HCT116 (cell line): ENCODE measurements at regions not wholly inside any gene's neighbourhood (a gene's known extent, or its start where the extent isn't known, plus 50 kb on each side); places are given as distances from the start of the nearest gene placed in this dataset.
A peak's percentile ranks its signal among the peaks of the same experiment; 100 is the strongest.

Experiments used
- ATAC-seq: fragments of 200-7000 bp; cut with Tn5 transposase; 2 replicates; pipeline ENCODE4 v1.9.1; 2020; ENCODE audit warnings: mild to moderate bottlenecking, moderate library complexity
- BruUV-seq: library from RNA; stranded (reverse); fragments of 400-500 nt; replicated peaks from 2 replicates; lab custom pipeline; 2021; lab: Mats Ljungman, UMichigan
- CTCF ChIA-PET: fragments of 300-600 bp; sonication (Branson Sonifier 250); formaldehyde crosslinking; loops from one replicate; lab custom pipeline; 2021; ENCODE audit warnings: antibody characterized with exemption; lab: Charles Lee
- POLR2A ChIA-PET: fragments of 300-600, 350-600 bp; sonication (Branson Sonifier 250); formaldehyde crosslinking; loops from one replicate; lab custom pipeline; 2021; ENCODE audit warnings: antibody characterized with exemption; lab: Charles Lee
- RAD21 ChIA-PET, 2 experiments: fragments of 300-600 bp; sonication (Branson Sonifier 250); formaldehyde crosslinking; loops; one replicate each; lab custom pipeline; 2023; ENCODE audit warnings: low total read pairs in 2 of 2; ENCODE audit not compliant: uncharacterized antibody in 2 of 2, unreplicated experiment in 2 of 2, low non-redundant PET in 1 of 2; lab: Charles Lee
- DNase-seq: peaks from one replicate; pipeline ENCODE4 v3.0.0-alpha.2; 2010; ENCODE audit warnings: low read depth, low spot score
- H2AFZ ChIP-seq: fragments of 200-600 bp; shearing (Covaris generic), sonication (generic); 2 replicates; pipeline ENCODE4 v1.6.1; 2017; ENCODE audit warnings: low read depth, mixed run types, mixed read lengths, antibody characterized with exemption, low read length; ENCODE audit not compliant: poor library complexity, severe bottlenecking
- H3K27ac ChIP-seq: 2 replicates; pipeline ENCODE4 v1.5.1; 2012; ENCODE audit warnings: low read depth, low read length
- H3K27me3 ChIP-seq: fragments of 200-600 bp; sonication (generic); 2 replicates; pipeline ENCODE4 v1.6.1; 2016; ENCODE audit warnings: mixed run types, low read length, mixed read lengths; ENCODE audit not compliant: insufficient read depth
- H3K36me3 ChIP-seq, 2 experiments: fragments of 200-500 bp in 1 of 2; fragments of 200-600 bp in 1 of 2; sonication (Bioruptor generic) in 1 of 2; sonication (generic) in 1 of 2; 2 replicates each; pipeline versions ENCODE4 v1.5.1 to v1.6.1; 2014 to 2016; ENCODE audit warnings: low read length in 2 of 2, inconsistent platforms in 1 of 2, mixed read lengths in 1 of 2, mixed run types in 1 of 2; ENCODE audit not compliant: insufficient read depth in 2 of 2, control insufficient read depth in 1 of 2
- H3K4me1 ChIP-seq, 2 experiments: fragments of 200-600 bp in 1 of 2; sonication (generic) in 1 of 2; 2 replicates each; pipeline versions ENCODE4 v1.5.1 to v1.6.1; 2012 to 2017; ENCODE audit warnings: low read length in 2 of 2, inconsistent platforms in 1 of 2, mild to moderate bottlenecking in 1 of 2, mixed read lengths in 1 of 2, mixed run types in 1 of 2, moderate library complexity in 1 of 2; ENCODE audit not compliant: insufficient read depth in 2 of 2, control insufficient read depth in 1 of 2
- H3K4me2 ChIP-seq: fragments of 200-600 bp; sonication (generic); 2 replicates; pipeline ENCODE4 v1.6.1; 2017; ENCODE audit warnings: mixed run types, low read length, mixed read lengths
- H3K4me3 ChIP-seq, 2 experiments: fragments of 200-600 bp in 1 of 2; sonication (generic) in 1 of 2; replicated peaks in 1 of 2; 2 replicates each; pipeline ENCODE4 v1.5.1; 2011 to 2016; ENCODE audit warnings: low read length in 2 of 2, control low read depth in 1 of 2, low read depth in 1 of 2, mild to moderate bottlenecking in 1 of 2, mixed read lengths in 1 of 2, mixed run types in 1 of 2
- H3K79me2 ChIP-seq: fragments of 200-600 bp; sonication (generic); 2 replicates; pipeline ENCODE4 v1.6.1; 2017; ENCODE audit warnings: mild to moderate bottlenecking, mixed run types, low read length, moderate library complexity, mixed read lengths; ENCODE audit not compliant: insufficient read depth
- H3K9ac ChIP-seq: fragments of 200-600 bp; sonication (generic); 2 replicates; pipeline ENCODE4 v1.6.1; 2016; ENCODE audit warnings: low read length, mixed read lengths
- H3K9me2 ChIP-seq: fragments of 200-600 bp; sonication (generic), shearing (Covaris generic); 2 replicates; pipeline ENCODE4 v1.6.1; 2017; ENCODE audit warnings: mixed run types, mild to moderate bottlenecking, moderate library complexity; ENCODE audit not compliant: insufficient read depth
- H3K9me3 ChIP-seq, 2 experiments: fragments of 200-500 bp in 1 of 2; fragments of 200-600 bp in 1 of 2; sonication (Bioruptor generic) in 1 of 2; sonication (generic) in 1 of 2; 2 replicates each; pipeline ENCODE4 v1.6.1; 2014 to 2017; ENCODE audit warnings: low read length in 2 of 2, mixed read lengths in 2 of 2, inconsistent platforms in 1 of 2, low read depth in 1 of 2, mild to moderate bottlenecking in 1 of 2, mixed run types in 1 of 2, moderate library complexity in 1 of 2; ENCODE audit not compliant: control insufficient read depth in 1 of 2, insufficient read depth in 1 of 2
- H4K20me1 ChIP-seq: fragments of 200-600 bp; sonication (generic), shearing (Covaris generic); 2 replicates; pipeline ENCODE4 v1.6.1; 2017; ENCODE audit warnings: mixed run types, mild to moderate bottlenecking, moderate library complexity; ENCODE audit not compliant: insufficient read depth
- CEBPB ChIP-seq: IDR thresholded peaks from 2 replicates; pipeline ENCODE4 v1.6.1; 2012; ENCODE audit warnings: low read depth
- EGR1 ChIP-seq: IDR thresholded peaks from 2 replicates; pipeline ENCODE4 v1.6.1; 2012; ENCODE audit warnings: low read depth
- EZH2 ChIP-seq: fragments of 200-600 bp; sonication (generic); IDR thresholded peaks from 2 replicates; pipeline ENCODE4 v1.6.1; 2017; ENCODE audit warnings: antibody characterized with exemption, mixed run types
- EZH2phosphoT487 ChIP-seq: fragments of 200-600 bp; IDR thresholded peaks from 2 replicates; pipeline ENCODE4 v1.6.1; 2018; ENCODE audit warnings: antibody characterized with exemption, borderline replicate concordance
- POLR2A ChIP-seq: IDR thresholded peaks from 2 replicates; pipeline ENCODE4 v1.7.0; 2011; ENCODE audit warnings: borderline replicate concordance; ENCODE audit not compliant: insufficient read depth, insufficient read length; ENCODE audit errors: extremely low read depth
- POLR2AphosphoS5 ChIP-seq: IDR thresholded peaks from 2 replicates; pipeline ENCODE4 v1.6.1; 2011; ENCODE audit warnings: mild to moderate bottlenecking, low read depth, low read length, moderate library complexity
- RAD21 ChIP-seq: IDR thresholded peaks from 2 replicates; pipeline ENCODE4 v1.6.1; 2012; ENCODE audit warnings: low read depth, mild to moderate bottlenecking
- SIN3A ChIP-seq: IDR thresholded peaks from 2 replicates; pipeline ENCODE4 v1.6.1; 2012; ENCODE audit warnings: low read depth
- YY1 ChIP-seq: IDR thresholded peaks from 2 replicates; pipeline ENCODE4 v1.6.1; 2011; ENCODE audit warnings: low read length, low read depth, moderate library complexity, mild to moderate bottlenecking; ENCODE audit not compliant: insufficient replicate concordance; ENCODE audit errors: extremely low read depth
- ZFX ChIP-seq: fragments of 450-650 bp; IDR thresholded peaks from 2 replicates; pipeline ENCODE4 v1.6.1; 2017
- ZNF274 ChIP-seq: fragments of 200-500 bp; sonication (Bioruptor generic); IDR thresholded peaks from 2 replicates; pipeline ENCODE4 v1.6.1; 2014; ENCODE audit warnings: mild to moderate bottlenecking, low read depth, low read length, inconsistent platforms
- intact Hi-C: fragments of 100-400 bp; cut with micrococcal nuclease; formaldehyde crosslinking; loops from 2 replicates; pipeline ENCODE4 v1.10.0; 2022
- TF ChIP-seq, protein P1 (sequence below): IDR thresholded peaks from 2 replicates; pipeline ENCODE4 v1.6.1; 2012; ENCODE audit warnings: low read depth
- TF ChIP-seq, protein P2 (sequence below), 3 experiments: fragments of 200-600 bp in 1 of 3; sonication (generic) in 1 of 3; IDR thresholded peaks in 2 of 3; conservative IDR thresholded peaks in 1 of 3; 2 replicates each; pipeline ENCODE4 v1.5.1; 2012 to 2017; ENCODE audit warnings: low read depth in 2 of 3, low read length in 2 of 3, antibody characterized with exemption in 1 of 3, borderline replicate concordance in 1 of 3, control low read depth in 1 of 3, mild to moderate bottlenecking in 1 of 3, mixed read lengths in 1 of 3, mixed run types in 1 of 3, moderate library complexity in 1 of 3; ENCODE audit not compliant: insufficient read depth in 1 of 3
- TF ChIP-seq, protein P3 (sequence below): IDR thresholded peaks from 2 replicates; pipeline ENCODE4 v1.6.1; 2011; ENCODE audit warnings: mild to moderate bottlenecking, low read length, moderate library complexity; ENCODE audit not compliant: insufficient replicate concordance; ENCODE audit errors: extremely low read depth

DNA sequence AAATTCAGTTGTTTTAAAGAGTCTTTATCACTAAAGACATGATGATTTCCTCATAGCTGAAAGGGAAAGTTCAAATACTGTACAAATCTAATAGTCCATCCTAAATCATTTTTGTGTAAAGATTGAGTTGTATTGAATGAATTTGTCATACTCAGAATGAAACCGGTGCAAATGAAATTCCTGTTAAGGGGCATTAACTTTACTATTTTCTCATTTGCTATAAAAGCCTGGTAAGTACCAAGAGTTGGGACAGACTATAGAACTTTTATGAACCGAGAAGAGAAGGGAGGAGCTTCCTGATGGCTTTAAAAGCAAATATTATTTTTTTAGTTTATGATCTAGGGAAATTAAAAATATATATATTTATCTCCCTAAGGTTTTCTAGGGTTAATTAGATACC is 260.0 kb upstream of the AKR1E2 start:
- no peaks in the 10 kb centered on the region for H4K20me1 ChIP-seq
- peak overlapping the region; percentile 72 for H2AFZ ChIP-seq
- H3K4me2 ChIP-seq: no peak overlapping the region
- H3K79me2 ChIP-seq: no peaks in the 10 kb centered on the region
- TF ChIP-seq, protein P1, sequence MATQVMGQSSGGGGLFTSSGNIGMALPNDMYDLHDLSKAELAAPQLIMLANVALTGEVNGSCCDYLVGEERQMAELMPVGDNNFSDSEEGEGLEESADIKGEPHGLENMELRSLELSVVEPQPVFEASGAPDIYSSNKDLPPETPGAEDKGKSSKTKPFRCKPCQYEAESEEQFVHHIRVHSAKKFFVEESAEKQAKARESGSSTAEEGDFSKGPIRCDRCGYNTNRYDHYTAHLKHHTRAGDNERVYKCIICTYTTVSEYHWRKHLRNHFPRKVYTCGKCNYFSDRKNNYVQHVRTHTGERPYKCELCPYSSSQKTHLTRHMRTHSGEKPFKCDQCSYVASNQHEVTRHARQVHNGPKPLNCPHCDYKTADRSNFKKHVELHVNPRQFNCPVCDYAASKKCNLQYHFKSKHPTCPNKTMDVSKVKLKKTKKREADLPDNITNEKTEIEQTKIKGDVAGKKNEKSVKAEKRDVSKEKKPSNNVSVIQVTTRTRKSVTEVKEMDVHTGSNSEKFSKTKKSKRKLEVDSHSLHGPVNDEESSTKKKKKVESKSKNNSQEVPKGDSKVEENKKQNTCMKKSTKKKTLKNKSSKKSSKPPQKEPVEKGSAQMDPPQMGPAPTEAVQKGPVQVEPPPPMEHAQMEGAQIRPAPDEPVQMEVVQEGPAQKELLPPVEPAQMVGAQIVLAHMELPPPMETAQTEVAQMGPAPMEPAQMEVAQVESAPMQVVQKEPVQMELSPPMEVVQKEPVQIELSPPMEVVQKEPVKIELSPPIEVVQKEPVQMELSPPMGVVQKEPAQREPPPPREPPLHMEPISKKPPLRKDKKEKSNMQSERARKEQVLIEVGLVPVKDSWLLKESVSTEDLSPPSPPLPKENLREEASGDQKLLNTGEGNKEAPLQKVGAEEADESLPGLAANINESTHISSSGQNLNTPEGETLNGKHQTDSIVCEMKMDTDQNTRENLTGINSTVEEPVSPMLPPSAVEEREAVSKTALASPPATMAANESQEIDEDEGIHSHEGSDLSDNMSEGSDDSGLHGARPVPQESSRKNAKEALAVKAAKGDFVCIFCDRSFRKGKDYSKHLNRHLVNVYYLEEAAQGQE: no peak
- no peak for TF ChIP-seq CEBPB
- no peak for TF ChIP-seq EGR1
- TF ChIP-seq POLR2A: no peak
- no peak for TF ChIP-seq ZFX
- TF ChIP-seq EZH2phosphoT487: no peak
- TF ChIP-seq, protein P2, sequence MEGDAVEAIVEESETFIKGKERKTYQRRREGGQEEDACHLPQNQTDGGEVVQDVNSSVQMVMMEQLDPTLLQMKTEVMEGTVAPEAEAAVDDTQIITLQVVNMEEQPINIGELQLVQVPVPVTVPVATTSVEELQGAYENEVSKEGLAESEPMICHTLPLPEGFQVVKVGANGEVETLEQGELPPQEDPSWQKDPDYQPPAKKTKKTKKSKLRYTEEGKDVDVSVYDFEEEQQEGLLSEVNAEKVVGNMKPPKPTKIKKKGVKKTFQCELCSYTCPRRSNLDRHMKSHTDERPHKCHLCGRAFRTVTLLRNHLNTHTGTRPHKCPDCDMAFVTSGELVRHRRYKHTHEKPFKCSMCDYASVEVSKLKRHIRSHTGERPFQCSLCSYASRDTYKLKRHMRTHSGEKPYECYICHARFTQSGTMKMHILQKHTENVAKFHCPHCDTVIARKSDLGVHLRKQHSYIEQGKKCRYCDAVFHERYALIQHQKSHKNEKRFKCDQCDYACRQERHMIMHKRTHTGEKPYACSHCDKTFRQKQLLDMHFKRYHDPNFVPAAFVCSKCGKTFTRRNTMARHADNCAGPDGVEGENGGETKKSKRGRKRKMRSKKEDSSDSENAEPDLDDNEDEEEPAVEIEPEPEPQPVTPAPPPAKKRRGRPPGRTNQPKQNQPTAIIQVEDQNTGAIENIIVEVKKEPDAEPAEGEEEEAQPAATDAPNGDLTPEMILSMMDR (IDR thresholded peaks at IDR 0.05 in 2 of 3, conservative IDR thresholded peaks at IDR 0.05 in 1 of 3; ENCODE audit: borderline replicate concordance in 1 of 3, insufficient read depth in 1 of 3, low read depth in 2 of 3, low read length in 2 of 3): no peak
- TF ChIP-seq ZNF274: no peak
- no peak for TF ChIP-seq RAD21
- TF ChIP-seq, protein P3, sequence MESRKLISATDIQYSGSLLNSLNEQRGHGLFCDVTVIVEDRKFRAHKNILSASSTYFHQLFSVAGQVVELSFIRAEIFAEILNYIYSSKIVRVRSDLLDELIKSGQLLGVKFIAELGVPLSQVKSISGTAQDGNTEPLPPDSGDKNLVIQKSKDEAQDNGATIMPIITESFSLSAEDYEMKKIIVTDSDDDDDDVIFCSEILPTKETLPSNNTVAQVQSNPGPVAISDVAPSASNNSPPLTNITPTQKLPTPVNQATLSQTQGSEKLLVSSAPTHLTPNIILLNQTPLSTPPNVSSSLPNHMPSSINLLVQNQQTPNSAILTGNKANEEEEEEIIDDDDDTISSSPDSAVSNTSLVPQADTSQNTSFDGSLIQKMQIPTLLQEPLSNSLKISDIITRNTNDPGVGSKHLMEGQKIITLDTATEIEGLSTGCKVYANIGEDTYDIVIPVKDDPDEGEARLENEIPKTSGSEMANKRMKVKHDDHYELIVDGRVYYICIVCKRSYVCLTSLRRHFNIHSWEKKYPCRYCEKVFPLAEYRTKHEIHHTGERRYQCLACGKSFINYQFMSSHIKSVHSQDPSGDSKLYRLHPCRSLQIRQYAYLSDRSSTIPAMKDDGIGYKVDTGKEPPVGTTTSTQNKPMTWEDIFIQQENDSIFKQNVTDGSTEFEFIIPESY: no peak
- TF ChIP-seq POLR2AphosphoS5: no peak
- TF ChIP-seq SIN3A: no peak
- TF ChIP-seq YY1: no peak
- TF ChIP-seq EZH2: no peak
- H3K27ac ChIP-seq: no peak overlapping the region
- H3K9me2 ChIP-seq: no peaks in the 10 kb centered on the region
- H3K4me1 ChIP-seq: no peaks in the 10 kb centered on the region
- DNase-seq (no peak), ATAC-seq (no peak)
- no peaks in the 10 kb centered on the region for H3K36me3 ChIP-seq
- no peak overlapping the region for H3K4me3 ChIP-seq
- CTCF ChIA-PET: no interaction called here
- POLR2A ChIA-PET: no interaction called here
- no peak overlapping the region for H3K9ac ChIP-seq
- no peaks in the 10 kb centered on the region for H3K9me3 ChIP-seq
- RAD21 ChIA-PET: no interaction called here
- no peaks in the 10 kb centered on the region for H3K27me3 ChIP-seq
- BruUV-seq: no TSS peak
- intact Hi-C loops: no loop called here
